ENCODE measurements at regions not wholly inside any gene's neighbourhood (a gene's known extent, or its start where the extent isn't known, plus 50 kb on each side); places are given as distances from the start of the nearest gene placed in this dataset.
A peak's percentile ranks its signal among the peaks of the same experiment; 100 is the strongest.

- CTCF ChIA-PET, result no interaction called here
- no peaks in the 10 kb centered on the region for H3K4me1 Mint-ChIP-seq (ENCODE audit: low read depth)
- H3K9me3 Mint-ChIP-seq, result no peaks in the 10 kb centered on the region
- H3K27ac Mint-ChIP-seq, result no peak overlapping the region
- intact Hi-C loops (cut with micrococcal nuclease), result no loop called here
- DNase-seq, result no peak
- POLR2A ChIA-PET, result no interaction called here
- no peak overlapping the region for H3K4me3 Mint-ChIP-seq
- H3K27me3 Mint-ChIP-seq, result peaks cover 13% of the 10 kb centered on the region
- H3K36me3 Mint-ChIP-seq, result no peaks in the 10 kb centered on the region
These were observed 305.8 kb upstream of the TPM1 start for GRCh38 chr15:62736756-62737155.

- Mint-ChIP-seq H3K9me3 (no peaks in the 10 kb centered on the region), H3K36me3 (no peaks in the 10 kb centered on the region), H3K4me1 (ENCODE audit: low read depth) (no peaks in the 10 kb centered on the region), H3K27me3 (peaks cover 9% of the 10 kb centered on the region), H3K27ac (no peak overlapping the region), H3K4me3 (no peak overlapping the region)
- no peak for DNase-seq
- CTCF ChIA-PET, result no interaction called here
- intact Hi-C loops (cut with micrococcal nuclease), result no loop called here
- POLR2A ChIA-PET, result no interaction called here
These were observed 305.0 kb upstream of the TPM1 start for GRCh38 chr15:62737551-62737950.

- Mint-ChIP-seq H3K9me3 (no peaks in the 10 kb centered on the region), H3K27ac (no peak overlapping the region), H3K36me3 (no peaks in the 10 kb centered on the region), H3K4me3 (no peak overlapping the region), H3K4me1 (ENCODE audit: low read depth) (no peaks in the 10 kb centered on the region), H3K27me3 (peaks cover 2% of the 10 kb centered on the region)
- ChIA-PET CTCF (interaction anchor here (1.1 to 1.7 kb wide), 4 partner anchors 9 to 18 kb away, joined by 3 to 12 read pairs (median 4); no protein-coding TSS in a partner anchor), POLR2A (no interaction called here)
- DNase-seq, result no peak
- intact Hi-C loops (cut with micrococcal nuclease), result no loop called here
These were observed 303.5 kb upstream of the TPM1 start for GRCh38 chr15:62739082-62739481.

GRCh38 chr15:62739507-62739906, 303.0 kb upstream of the TPM1 start:
- Mint-ChIP-seq H3K9me3 (no peaks in the 10 kb centered on the region), H3K27me3 (peaks cover 1% of the 10 kb centered on the region), H3K36me3 (no peaks in the 10 kb centered on the region), H3K4me1 (ENCODE audit: low read depth) (no peaks in the 10 kb centered on the region), H3K4me3 (no peak overlapping the region), H3K27ac (no peak overlapping the region)
- no peak for DNase-seq
- intact Hi-C loops (cut with micrococcal nuclease), result no loop called here
- ChIA-PET POLR2A (no interaction called here), CTCF (interaction anchor here (1.1 to 1.7 kb wide), 4 partner anchors 9 to 17 kb away, joined by 3 to 12 read pairs (median 4); no protein-coding TSS in a partner anchor)

GRCh38 chr15:62740141-62741004, 302.2 kb upstream of the TPM1 start:
- DNase-seq, result no peak
- peaks cover 1% of the 10 kb centered on the region for H3K27me3 Mint-ChIP-seq
- H3K36me3 Mint-ChIP-seq, result no peaks in the 10 kb centered on the region
- H3K4me1 Mint-ChIP-seq (ENCODE audit: low read depth), result no peaks in the 10 kb centered on the region
- H3K4me3 Mint-ChIP-seq, result no peak overlapping the region
- CTCF ChIA-PET, result interaction anchor here (0.8 to 1.7 kb wide), 3 partner anchors 8 to 19 kb away, joined by 3 to 12 read pairs (median 4); no protein-coding TSS in a partner anchor
- H3K27ac Mint-ChIP-seq, result no peak overlapping the region
- intact Hi-C loops (cut with micrococcal nuclease), result loop anchor here (10.0 kb wide), 1 partner anchor 96 kb away; no protein-coding TSS in a partner anchor
- POLR2A ChIA-PET, result no interaction called here
- no peaks in the 10 kb centered on the region for H3K9me3 Mint-ChIP-seq

- H3K27ac Mint-ChIP-seq, result no peak overlapping the region
- no peaks in the 10 kb centered on the region for H3K4me1 Mint-ChIP-seq (ENCODE audit: low read depth)
- H3K4me3 Mint-ChIP-seq, result no peak overlapping the region
- intact Hi-C loops (cut with micrococcal nuclease), result loop anchor here (10.0 kb wide), 1 partner anchor 96 kb away; no protein-coding TSS in a partner anchor
- no peaks in the 10 kb centered on the region for H3K36me3 Mint-ChIP-seq
- H3K27me3 Mint-ChIP-seq, result peaks cover 1% of the 10 kb centered on the region
- H3K9me3 Mint-ChIP-seq, result no peaks in the 10 kb centered on the region
- POLR2A ChIA-PET, result no interaction called here
- DNase-seq, result no peak
- CTCF ChIA-PET, result interaction anchor here (0.8 to 1.8 kb wide), 6 partner anchors 14 to 65 kb away, joined by 3 to 13 read pairs (median 3); no protein-coding TSS in a partner anchor
These were observed 301.4 kb upstream of the TPM1 start for GRCh38 chr15:62741106-62741505.

GRCh38 chr15:62742409-62743171, 300.0 kb upstream of the TPM1 start:
- Mint-ChIP-seq H3K27ac (no peak overlapping the region), H3K4me1 (ENCODE audit: low read depth) (no peaks in the 10 kb centered on the region), H3K27me3 (peaks cover 1% of the 10 kb centered on the region), H3K4me3 (no peak overlapping the region), H3K36me3 (no peaks in the 10 kb centered on the region), H3K9me3 (no peaks in the 10 kb centered on the region)
- DNase-seq, result peak; percentile 46
- CTCF ChIA-PET, result interaction anchor here (0.6 to 2.5 kb wide), 27 partner anchors 8 to 668 kb away, joined by 3 to 13 read pairs (median 3); no protein-coding TSS in a partner anchor
- intact Hi-C loops (cut with micrococcal nuclease), result loop anchor here (2.0 to 10.0 kb wide), 2 partner anchors 98 to 352 kb away; partner anchors contain the start of gene TLN2
- POLR2A ChIA-PET, result interaction anchor here (0.8 kb wide), 1 partner anchor 78 kb away, joined by 3 read pairs; no protein-coding TSS in a partner anchor

- ChIA-PET CTCF (no interaction called here), POLR2A (no interaction called here)
- no peak for DNase-seq
- H3K4me1 Mint-ChIP-seq (ENCODE audit: low read depth), result no peaks in the 10 kb centered on the region
- no peak overlapping the region for H3K27ac Mint-ChIP-seq
- peaks cover 1% of the 10 kb centered on the region for H3K27me3 Mint-ChIP-seq
- no peak overlapping the region for H3K4me3 Mint-ChIP-seq
- no peaks in the 10 kb centered on the region for H3K9me3 Mint-ChIP-seq
- no peaks in the 10 kb centered on the region for H3K36me3 Mint-ChIP-seq
- intact Hi-C loops (cut with micrococcal nuclease), result loop anchor here (10.0 kb wide), 1 partner anchor 101 kb away; no protein-coding TSS in a partner anchor
These were observed 296.8 kb upstream of the TPM1 start for GRCh38 chr15:62745621-62746225.

GRCh38 chr15:62748196-62748595, 294.4 kb upstream of the TPM1 start:
- Mint-ChIP-seq H3K27ac (no peak overlapping the region), H3K4me1 (ENCODE audit: low read depth) (no peaks in the 10 kb centered on the region), H3K4me3 (no peak overlapping the region), H3K27me3 (peaks cover 4% of the 10 kb centered on the region), H3K36me3 (no peaks in the 10 kb centered on the region), H3K9me3 (no peaks in the 10 kb centered on the region)
- DNase-seq, result no peak
- ChIA-PET POLR2A (interaction anchor here (0.6 kb wide), 1 partner anchor 444 kb away, joined by 7 read pairs; no protein-coding TSS in a partner anchor), CTCF (interaction anchor here (2.6 kb wide), 1 partner anchor 8 kb away, joined by 12 read pairs; no protein-coding TSS in a partner anchor)
- intact Hi-C loops (cut with micrococcal nuclease), result loop anchor here (10.0 kb wide), 1 partner anchor 103 kb away; no protein-coding TSS in a partner anchor

GRCh38 chr15:62749036-62749815, 293.3 kb upstream of the TPM1 start:
- Mint-ChIP-seq H3K27me3 (peaks cover 4% of the 10 kb centered on the region), H3K27ac (no peak overlapping the region), H3K4me1 (ENCODE audit: low read depth) (no peaks in the 10 kb centered on the region), H3K4me3 (no peak overlapping the region), H3K36me3 (no peaks in the 10 kb centered on the region), H3K9me3 (no peaks in the 10 kb centered on the region)
- intact Hi-C loops (cut with micrococcal nuclease), result loop anchor here (10.0 kb wide), 1 partner anchor 104 kb away; no protein-coding TSS in a partner anchor
- no peak for DNase-seq
- ChIA-PET CTCF (interaction anchor here (2.6 kb wide), 1 partner anchor 9 kb away, joined by 12 read pairs; no protein-coding TSS in a partner anchor), POLR2A (interaction anchor here (0.6 kb wide), 1 partner anchor 13 kb away, joined by 3 read pairs; no protein-coding TSS in a partner anchor)

GRCh38 chr15:62750471-62750870, 292.1 kb upstream of the TPM1 start:
- no peaks in the 10 kb centered on the region for H3K4me1 Mint-ChIP-seq (ENCODE audit: low read depth)
- ChIA-PET CTCF (interaction anchor here (1.3 kb wide), 1 partner anchor 8 kb away, joined by 7 read pairs; no protein-coding TSS in a partner anchor), POLR2A (no interaction called here)
- intact Hi-C loops (cut with micrococcal nuclease), result no loop called here
- H3K36me3 Mint-ChIP-seq, result no peaks in the 10 kb centered on the region
- no peak overlapping the region for H3K27ac Mint-ChIP-seq
- H3K27me3 Mint-ChIP-seq, result peaks cover 4% of the 10 kb centered on the region
- DNase-seq, result no peak
- H3K4me3 Mint-ChIP-seq, result no peak overlapping the region
- no peaks in the 10 kb centered on the region for H3K9me3 Mint-ChIP-seq

All from activated CD4-positive, alpha-beta memory T cell treated with anti-CD3 and anti-CD28 coated beads for 36 hours (primary cell).